Body of pancreas (tissue), 4 donors: ENCODE measurements at regions not wholly inside any gene's neighbourhood (a gene's known extent, or its start where the extent isn't known, plus 50 kb on each side); places are given as distances from the start of the nearest gene placed in this dataset.
"Not testable (repeated sequence)": the region's sequence is repeated elsewhere in the genome, so short reads cannot be mapped to it uniquely, and the experiment has no call there.

Experiments used
- ATAC-seq: fragments of 150-250 bp; one replicate; pipeline ENCODE4 v1.9.1; 2016
- DNase-seq, 4 donors: peaks; one replicate each; pipeline ENCODE4 v3.0.0-alpha.2; 2019
- H3K27ac ChIP-seq, 4 donors: fragments of 200-600 bp; sonication (generic); 1 replicate in 3 of 4; 2 replicates in 1 of 4; pipeline versions ENCODE4 v1.5.1 to v1.6.1; 2016 to 2019; ENCODE audit warnings: mild to moderate bottlenecking in 1 of 4, mixed read lengths in 1 of 4, moderate library complexity in 1 of 4
- H3K27me3 ChIP-seq, 2 donors: fragments of 200-600 bp; sonication (generic); one replicate each; pipeline ENCODE4 v1.6.0; 2016; ENCODE audit warnings: mild to moderate bottlenecking in 1 of 2
- H3K36me3 ChIP-seq, 2 donors: fragments of 200-600 bp; sonication (generic); replicated peaks in 1 of 2; 2 replicates each; pipeline ENCODE4 v1.5.1; 2016; ENCODE audit warnings: low read depth in 2 of 2; ENCODE audit not compliant: insufficient read depth in 1 of 2
- H3K4me1 ChIP-seq: fragments of 200-600 bp; sonication (generic); one replicate; pipeline ENCODE4 v1.6.0; 2016
- H3K4me3 ChIP-seq, 2 donors: fragments of 200-600 bp; sonication (generic); 1 replicate in 1 of 2; 2 replicates in 1 of 2; pipeline ENCODE4 v1.5.1; 2016 to 2019
- H3K9me3 ChIP-seq, 3 donors: fragments of 200-600 bp; sonication (generic); 1 replicate in 2 of 3; 2 replicates in 1 of 3; pipeline ENCODE4 v1.5.1; 2016
- POLR2A ChIP-seq, 3 donors: fragments of 450-650 bp; IDR thresholded peaks; one replicate each; pipeline ENCODE4 v1.6.1; 2016; ENCODE audit warnings: antibody characterized with exemption in 3 of 3, mild to moderate bottlenecking in 2 of 3
- WGBS, 2 donors: methylation state at CpG; one replicate each; pipeline ENCODE4 v1.1.5; 2017; 5-methylcytosine and 5-hydroxymethylcytosine counted together
- intact Hi-C: fragments of 100-400 bp; cut with DNase I; formaldehyde crosslinking; loops from one replicate; pipeline ENCODE4 v1.15.1; 2023
- TF ChIP-seq, protein P1 (sequence below), 7 experiments: fragments of 450-650 bp in 4 of 7; fragments of 200-600 bp in 3 of 7; sonication (generic) in 3 of 7; IDR thresholded peaks; one replicate each; pipeline ENCODE4 v1.5.1; 2016 to 2019; ENCODE audit warnings: antibody characterized with exemption in 7 of 7

DNA sequence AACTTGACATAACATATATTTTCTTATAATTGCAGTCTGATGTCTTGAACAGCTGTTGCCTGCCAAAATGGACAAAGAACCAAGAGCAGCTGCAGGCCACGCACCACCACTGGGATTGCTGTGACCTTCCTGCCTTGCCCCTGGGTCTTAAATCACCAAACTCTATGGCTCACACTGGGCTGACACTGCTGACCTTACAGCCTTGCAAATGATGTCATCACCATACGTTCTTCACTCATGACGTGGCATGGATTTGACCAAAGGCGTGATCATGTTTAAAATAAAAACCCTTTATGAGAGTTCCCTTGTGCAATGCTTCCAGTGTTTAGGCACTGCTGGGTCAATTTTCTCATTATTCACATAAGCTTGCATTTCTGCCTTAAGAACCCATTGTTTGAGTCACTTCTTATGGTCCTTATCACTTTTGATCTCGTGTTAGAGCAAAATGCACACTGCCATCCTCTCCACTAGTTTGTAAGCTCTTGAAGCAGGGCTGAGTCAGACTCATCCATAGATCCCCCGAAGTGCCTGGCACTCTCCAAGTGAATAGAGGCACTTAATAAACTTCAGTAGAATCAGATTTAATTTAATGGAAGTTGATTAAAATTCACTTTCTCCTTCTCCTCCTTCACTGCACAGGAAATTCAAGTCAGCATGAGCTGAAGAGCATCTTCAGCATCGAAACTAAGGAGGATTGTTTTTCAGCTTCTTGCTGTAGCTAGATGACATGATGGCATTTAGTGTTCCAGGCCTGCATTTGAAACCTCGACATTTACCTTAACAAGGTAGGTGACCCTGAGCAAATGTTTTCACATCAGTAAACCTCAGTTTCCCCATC, 132.4 kb upstream of the PZP start:
- H3K9me3 ChIP-seq: no peaks in the 10 kb centered on the region
- no peaks in the 10 kb centered on the region for H3K4me1 ChIP-seq
- no peak overlapping the region for H3K27ac ChIP-seq
- DNase-seq (no peak), ATAC-seq (no peak)
- intact Hi-C loops: no loop called here
- no peaks in the 10 kb centered on the region for H3K27me3 ChIP-seq
- H3K4me3 ChIP-seq: no peak overlapping the region
- H3K36me3 ChIP-seq: no peaks in the 10 kb centered on the region
- TF ChIP-seq, protein P1, sequence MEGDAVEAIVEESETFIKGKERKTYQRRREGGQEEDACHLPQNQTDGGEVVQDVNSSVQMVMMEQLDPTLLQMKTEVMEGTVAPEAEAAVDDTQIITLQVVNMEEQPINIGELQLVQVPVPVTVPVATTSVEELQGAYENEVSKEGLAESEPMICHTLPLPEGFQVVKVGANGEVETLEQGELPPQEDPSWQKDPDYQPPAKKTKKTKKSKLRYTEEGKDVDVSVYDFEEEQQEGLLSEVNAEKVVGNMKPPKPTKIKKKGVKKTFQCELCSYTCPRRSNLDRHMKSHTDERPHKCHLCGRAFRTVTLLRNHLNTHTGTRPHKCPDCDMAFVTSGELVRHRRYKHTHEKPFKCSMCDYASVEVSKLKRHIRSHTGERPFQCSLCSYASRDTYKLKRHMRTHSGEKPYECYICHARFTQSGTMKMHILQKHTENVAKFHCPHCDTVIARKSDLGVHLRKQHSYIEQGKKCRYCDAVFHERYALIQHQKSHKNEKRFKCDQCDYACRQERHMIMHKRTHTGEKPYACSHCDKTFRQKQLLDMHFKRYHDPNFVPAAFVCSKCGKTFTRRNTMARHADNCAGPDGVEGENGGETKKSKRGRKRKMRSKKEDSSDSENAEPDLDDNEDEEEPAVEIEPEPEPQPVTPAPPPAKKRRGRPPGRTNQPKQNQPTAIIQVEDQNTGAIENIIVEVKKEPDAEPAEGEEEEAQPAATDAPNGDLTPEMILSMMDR (IDR thresholded peaks at IDR 0.05): no peak
- no peak for TF ChIP-seq POLR2A (IDR thresholded peaks at IDR 0.05)
- 66 to 79% methylated on average over 8 of the region's 8 CpGs for WGBS, 2 donors

DNA sequence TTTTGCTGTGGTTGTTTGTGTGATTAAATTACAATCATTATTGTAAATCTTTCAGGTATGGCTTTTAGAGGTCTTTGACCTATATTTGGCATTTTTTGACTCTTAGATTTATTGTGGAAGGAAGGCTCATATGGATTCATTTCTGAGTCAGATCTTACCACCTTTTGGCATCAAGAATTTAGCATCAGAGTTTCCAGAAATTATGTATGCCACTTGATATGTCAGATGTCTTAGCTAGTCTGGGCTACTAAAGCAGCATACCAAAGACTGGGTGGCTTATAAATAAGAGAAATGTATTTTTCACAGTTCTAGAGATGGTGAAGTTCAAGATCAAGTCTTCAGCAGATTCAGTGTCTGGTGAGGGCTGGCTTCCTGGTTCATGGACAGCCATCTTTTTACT, 129.5 kb upstream of the PZP start:
- Histone ChIP-seq H3K9me3 (no peaks in the 10 kb centered on the region), H3K4me1 (no peaks in the 10 kb centered on the region), H3K27ac (no peak overlapping the region), H3K27me3 (no peaks in the 10 kb centered on the region), H3K4me3 (no peak overlapping the region), H3K36me3 (no peaks in the 10 kb centered on the region)
- intact Hi-C loops: no loop called here
- DNase-seq: no peak
- no peak for ATAC-seq
- TF ChIP-seq, protein P1 (IDR thresholded peaks at IDR 0.05): no peak

DNA sequence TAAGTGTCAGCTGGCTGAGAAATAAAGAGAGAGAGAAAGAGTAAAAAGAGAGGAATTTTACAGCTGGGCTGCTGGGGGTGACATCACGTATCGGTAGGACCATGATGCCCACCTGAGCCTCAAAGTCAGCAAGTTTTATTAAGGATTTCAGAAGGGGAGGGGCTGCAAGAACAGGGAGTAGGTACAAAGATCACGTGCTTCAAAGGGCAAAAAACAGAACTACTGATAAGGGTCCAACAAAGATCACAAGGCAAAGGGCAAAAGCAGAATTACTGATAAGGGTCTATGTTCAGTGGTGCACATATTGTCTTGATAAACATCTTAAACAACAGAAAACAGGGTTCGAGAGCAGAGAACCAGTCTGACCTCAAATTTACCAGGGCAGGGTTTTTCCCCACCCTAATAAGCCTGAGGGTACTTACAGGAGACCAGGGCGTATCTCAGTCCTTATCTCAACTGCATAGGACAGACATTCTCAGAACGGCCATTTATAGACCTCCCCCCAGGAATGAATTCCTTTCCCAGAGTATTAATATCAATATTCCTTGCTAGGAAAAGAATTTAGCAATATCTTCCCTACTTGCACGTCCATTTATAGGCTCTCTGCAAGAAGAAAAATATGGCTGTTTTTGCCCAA, 128.3 kb upstream of the PZP start:
- WGBS, 2 donors: 75% methylated on average over 7 of the region's 7 CpGs
- H3K27ac ChIP-seq, DNase-seq, intact Hi-C loops, H3K27me3 ChIP-seq, ATAC-seq, H3K9me3 ChIP-seq, H3K4me3 ChIP-seq, H3K4me1 ChIP-seq, H3K36me3 ChIP-seq: not testable (repeated sequence)

DNA sequence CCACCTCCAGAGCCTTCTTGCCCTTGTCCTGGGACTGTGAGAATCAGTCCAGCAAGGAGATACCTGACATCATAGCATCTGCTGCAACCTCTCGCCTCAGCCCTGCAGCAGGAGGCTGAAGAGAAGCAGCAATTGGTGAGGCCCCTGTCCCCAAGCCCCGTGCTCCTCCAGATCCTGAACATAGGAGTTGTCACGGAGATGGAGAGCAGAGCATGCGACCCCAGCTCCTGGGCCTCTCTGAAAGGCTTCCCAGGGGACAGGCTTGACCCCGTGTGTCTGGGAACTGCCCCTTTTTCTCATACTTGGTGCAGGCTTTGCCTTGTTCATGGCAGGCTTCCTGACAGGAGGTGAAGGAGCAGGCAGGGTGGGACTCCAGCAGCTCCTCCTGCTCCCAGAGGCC, 127.7 kb upstream of the PZP start:
- H3K4me3 ChIP-seq: no peak overlapping the region
- H3K27ac ChIP-seq: no peak overlapping the region
- no peak for DNase-seq
- ATAC-seq: no peak
- no peaks in the 10 kb centered on the region for H3K4me1 ChIP-seq
- 65 to 76% methylated on average over 5 of the region's 5 CpGs for WGBS, 2 donors
- H3K9me3 ChIP-seq: no peaks in the 10 kb centered on the region
- no peak for TF ChIP-seq POLR2A (IDR thresholded peaks at IDR 0.05)
- TF ChIP-seq, protein P1 (IDR thresholded peaks at IDR 0.05): no peak
- no peaks in the 10 kb centered on the region for H3K36me3 ChIP-seq
- no peaks in the 10 kb centered on the region for H3K27me3 ChIP-seq
- intact Hi-C loops: no loop called here

DNA sequence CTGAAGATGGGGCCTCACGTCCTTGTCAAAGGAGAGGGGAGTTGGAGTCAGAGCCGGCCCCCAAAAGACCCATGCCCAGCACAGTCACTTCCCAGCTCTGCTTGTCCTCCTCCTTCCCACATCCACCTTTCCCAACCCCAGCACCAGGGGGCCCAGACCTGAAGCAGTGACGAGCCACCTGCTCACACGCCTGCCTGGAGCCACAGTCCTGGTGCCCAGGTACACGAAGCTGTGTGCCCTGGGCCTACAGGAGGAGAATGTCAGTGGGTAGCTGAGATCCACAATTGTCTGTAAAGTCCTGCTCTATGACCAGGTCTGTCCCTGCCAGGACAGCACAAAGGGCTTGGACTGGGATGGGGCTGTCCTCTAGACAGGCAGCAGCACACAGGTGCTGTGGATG, 126.8 kb upstream of the PZP start:
- WGBS, 2 donors: 74 to 77% methylated on average over 5 of the region's 5 CpGs
- Histone ChIP-seq H3K4me3 (no peak overlapping the region), H3K27ac (no peak overlapping the region), H3K4me1 (no peaks in the 10 kb centered on the region), H3K27me3 (no peaks in the 10 kb centered on the region), H3K9me3 (no peaks in the 10 kb centered on the region), H3K36me3 (no peaks in the 10 kb centered on the region)
- no peak for ATAC-seq
- intact Hi-C loops: loop anchor here (5.0 kb wide), 1 partner anchor 372 kb away; no protein-coding TSS in a partner anchor
- TF ChIP-seq, protein P1 (IDR thresholded peaks at IDR 0.05): no peak
- no peak for TF ChIP-seq POLR2A (IDR thresholded peaks at IDR 0.05)
- DNase-seq: no peak
